CD14-positive monocyte (primary cell): ENCODE measurements at regions not wholly inside any gene's neighbourhood (a gene's known extent, or its start where the extent isn't known, plus 50 kb on each side); places are given as distances from the start of the nearest gene placed in this dataset.

Source experiments
- DNase-seq, 3 donors: peaks; one replicate each; pipeline ENCODE4 v3.0.0-alpha.2; 2011 to 2022
- H2AFZ ChIP-seq: 2 replicates; pipeline ENCODE4 v1.6.0; 2012; ENCODE audit warnings: mild to moderate bottlenecking, low read depth, low read length, inconsistent platforms; ENCODE audit not compliant: insufficient read depth, poor library complexity, severe bottlenecking
- H3K27ac ChIP-seq, 2 donors: 1 replicate in 1 of 2; 2 replicates in 1 of 2; pipeline ENCODE4 v1.5.1; 2012 to 2013; ENCODE audit warnings: low read length in 2 of 2, control low read depth in 1 of 2, inconsistent platforms in 1 of 2, low read depth in 1 of 2, mild to moderate bottlenecking in 1 of 2
- H3K27me3 ChIP-seq, 2 donors: one replicate each; pipeline versions ENCODE4 v1.6.0 to v1.6.1; 2011 to 2013; ENCODE audit warnings: low read length in 2 of 2; ENCODE audit not compliant: control insufficient read depth in 2 of 2, insufficient read depth in 2 of 2
- H3K36me3 ChIP-seq, 2 donors: replicated peaks in 1 of 2; 1 replicate in 1 of 2; 2 replicates in 1 of 2; pipeline versions ENCODE4 v1.5.1 to v1.6.1; 2012 to 2013; ENCODE audit warnings: low read length in 2 of 2, control low read depth in 1 of 2, inconsistent platforms in 1 of 2, mild to moderate bottlenecking in 1 of 2; ENCODE audit not compliant: insufficient read depth in 2 of 2, control insufficient read depth in 1 of 2
- H3K4me1 ChIP-seq, 2 donors: 1 replicate in 1 of 2; 2 replicates in 1 of 2; pipeline versions ENCODE4 v1.5.1 to v1.6.1; 2012 to 2013; ENCODE audit warnings: low read length in 2 of 2, control low read depth in 1 of 2, inconsistent platforms in 1 of 2, mild to moderate bottlenecking in 1 of 2, moderate library complexity in 1 of 2; ENCODE audit not compliant: insufficient read depth in 2 of 2, control insufficient read depth in 1 of 2
- H3K4me2 ChIP-seq: replicated peaks from 2 replicates; pipeline ENCODE3; 2012; ENCODE audit warnings: low read length, moderate library complexity, mild to moderate bottlenecking; ENCODE audit not compliant: poor library complexity, severe bottlenecking; ENCODE audit errors: extremely low read depth
- H3K4me3 ChIP-seq, 3 experiments: fragments of 200-600 bp in 1 of 3; sonication (generic) in 1 of 3; replicated peaks in 1 of 3; 1 replicate in 2 of 3; 2 replicates in 1 of 3; pipeline ENCODE4 v1.5.1; 2011 to 2013; ENCODE audit warnings: low read length in 3 of 3, mild to moderate bottlenecking in 3 of 3, control low read depth in 2 of 3, low read depth in 2 of 3, inconsistent platforms in 1 of 3, moderate library complexity in 1 of 3
- H3K79me2 ChIP-seq: 2 replicates; pipeline ENCODE4 v1.6.0; 2012; ENCODE audit warnings: mild to moderate bottlenecking, control low read depth, inconsistent platforms, low read length, moderate library complexity; ENCODE audit not compliant: insufficient read depth
- H3K9ac ChIP-seq: 2 replicates; pipeline ENCODE4 v1.6.0; 2017; ENCODE audit warnings: low read length, mild to moderate bottlenecking; ENCODE audit not compliant: insufficient read depth, poor library complexity, severe bottlenecking
- H3K9me3 ChIP-seq, 2 donors: replicated peaks in 1 of 2; 1 replicate in 1 of 2; 2 replicates in 1 of 2; pipeline versions ENCODE4 v1.5.1 to v1.6.1; 2012 to 2013; ENCODE audit warnings: low read length in 2 of 2, control low read depth in 1 of 2; ENCODE audit not compliant: control insufficient read depth in 1 of 2, insufficient read depth in 1 of 2
- H4K20me1 ChIP-seq: 2 replicates; pipeline ENCODE4 v1.6.0; 2012; ENCODE audit warnings: mild to moderate bottlenecking, low read length, control low read depth, moderate library complexity; ENCODE audit not compliant: insufficient read depth
- H3K27ac Mint-ChIP-seq, 7 donors: one replicate each; pipeline ENCODE4 v1.8.0; 2020; ENCODE audit warnings: mild to moderate bottlenecking in 7 of 7, mixed read lengths in 7 of 7, moderate library complexity in 6 of 7, inconsistent platforms in 2 of 7
- H3K27me3 Mint-ChIP-seq, 3 donors: one replicate each; pipeline ENCODE4 v1.8.0; 2021 to 2022; ENCODE audit warnings: low read depth in 3 of 3, mild to moderate bottlenecking in 3 of 3, mixed read lengths in 3 of 3, moderate library complexity in 3 of 3, inconsistent platforms in 1 of 3
- H3K36me3 Mint-ChIP-seq, 2 donors: one replicate each; pipeline ENCODE4 v1.8.0; 2020; ENCODE audit warnings: mixed read lengths in 2 of 2, inconsistent platforms in 1 of 2, mild to moderate bottlenecking in 1 of 2
- H3K4me1 Mint-ChIP-seq: one replicate; pipeline ENCODE4 v1.8.0; 2020; ENCODE audit warnings: mild to moderate bottlenecking, mixed read lengths
- H3K4me3 Mint-ChIP-seq, 2 donors: one replicate each; pipeline ENCODE4 v1.8.0; 2020; ENCODE audit warnings: mild to moderate bottlenecking in 2 of 2, mixed read lengths in 2 of 2, moderate library complexity in 1 of 2
- H3K9me3 Mint-ChIP-seq, 7 donors: one replicate each; pipeline ENCODE4 v1.8.0; 2020 to 2022; ENCODE audit warnings: mixed read lengths in 7 of 7, mild to moderate bottlenecking in 6 of 7, moderate library complexity in 6 of 7, inconsistent platforms in 2 of 7
- WGBS: methylation state at CpG from one replicate; pipeline ENCODE4 v1.1.5; 2013; ENCODE audit warnings: missing lambda C conversion rate; ENCODE audit not compliant: insufficient coverage; 5-methylcytosine and 5-hydroxymethylcytosine counted together
- intact Hi-C, 2 donors: fragments of 100-400 bp; cut with micrococcal nuclease; formaldehyde crosslinking; loops; one replicate each; pipeline versions ENCODE4 v1.15.0 to v1.15.1; 2023
- TF ChIP-seq, protein P1 (sequence below): fragments of 200-600 bp; IDR thresholded peaks from one replicate; pipeline ENCODE4 v1.8.0; 2022; ENCODE audit warnings: antibody characterized with exemption, mild to moderate bottlenecking

DNA sequence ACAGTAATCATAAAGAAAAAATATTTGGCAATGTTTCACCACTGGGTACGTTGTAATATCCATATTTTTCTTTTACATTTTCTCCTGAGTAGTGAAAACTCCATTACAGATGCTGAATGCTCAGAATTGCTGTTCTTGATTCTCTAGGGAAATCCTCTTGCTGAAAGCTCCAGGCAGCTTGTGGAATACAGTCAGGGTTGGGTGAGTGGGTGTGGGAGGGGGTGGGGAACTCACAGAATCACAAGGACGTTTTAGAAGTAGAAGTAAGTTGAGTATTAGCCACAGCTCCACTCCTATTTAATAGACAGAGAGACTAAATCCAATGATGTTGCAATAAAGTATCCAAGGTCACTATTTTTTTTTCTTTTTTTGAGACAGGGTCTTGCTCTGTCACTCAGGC is 1270.9 kb downstream of the TYW1 start:
- Mint-ChIP-seq H3K4me1 (no peaks in the 10 kb centered on the region), H3K9me3 (peaks cover 19 to 70% (median 34%) of the 10 kb centered on the region in 7 donors), H3K36me3 (no peaks in the 10 kb centered on the region), H3K27me3 (peaks cover 0 to 2% (median 2%) of the 10 kb centered on the region in 3 donors), H3K4me3 (no peak overlapping the region), H3K27ac (no peak overlapping the region)
- no peak overlapping the region for H2AFZ ChIP-seq
- no peaks in the 10 kb centered on the region for H3K79me2 ChIP-seq
- no peaks in the 10 kb centered on the region for H3K27me3 ChIP-seq
- no peak overlapping the region for H3K9ac ChIP-seq
- no peaks in the 10 kb centered on the region for H3K36me3 ChIP-seq
- H3K27ac ChIP-seq, result no peak overlapping the region
- no peak overlapping the region for H3K4me3 ChIP-seq
- peaks cover 41 to 70% of the 10 kb centered on the region in 2 donors for H3K9me3 ChIP-seq
- TF ChIP-seq, protein P1, sequence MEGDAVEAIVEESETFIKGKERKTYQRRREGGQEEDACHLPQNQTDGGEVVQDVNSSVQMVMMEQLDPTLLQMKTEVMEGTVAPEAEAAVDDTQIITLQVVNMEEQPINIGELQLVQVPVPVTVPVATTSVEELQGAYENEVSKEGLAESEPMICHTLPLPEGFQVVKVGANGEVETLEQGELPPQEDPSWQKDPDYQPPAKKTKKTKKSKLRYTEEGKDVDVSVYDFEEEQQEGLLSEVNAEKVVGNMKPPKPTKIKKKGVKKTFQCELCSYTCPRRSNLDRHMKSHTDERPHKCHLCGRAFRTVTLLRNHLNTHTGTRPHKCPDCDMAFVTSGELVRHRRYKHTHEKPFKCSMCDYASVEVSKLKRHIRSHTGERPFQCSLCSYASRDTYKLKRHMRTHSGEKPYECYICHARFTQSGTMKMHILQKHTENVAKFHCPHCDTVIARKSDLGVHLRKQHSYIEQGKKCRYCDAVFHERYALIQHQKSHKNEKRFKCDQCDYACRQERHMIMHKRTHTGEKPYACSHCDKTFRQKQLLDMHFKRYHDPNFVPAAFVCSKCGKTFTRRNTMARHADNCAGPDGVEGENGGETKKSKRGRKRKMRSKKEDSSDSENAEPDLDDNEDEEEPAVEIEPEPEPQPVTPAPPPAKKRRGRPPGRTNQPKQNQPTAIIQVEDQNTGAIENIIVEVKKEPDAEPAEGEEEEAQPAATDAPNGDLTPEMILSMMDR, result no peak
- intact Hi-C loops, result no loop called here
- no peaks in the 10 kb centered on the region for H3K4me1 ChIP-seq
- WGBS, result no CpG with 5 or more reads among the region's 2 CpGs
- no peak for DNase-seq
- no peaks in the 10 kb centered on the region for H4K20me1 ChIP-seq
- no peak overlapping the region for H3K4me2 ChIP-seq

DNA sequence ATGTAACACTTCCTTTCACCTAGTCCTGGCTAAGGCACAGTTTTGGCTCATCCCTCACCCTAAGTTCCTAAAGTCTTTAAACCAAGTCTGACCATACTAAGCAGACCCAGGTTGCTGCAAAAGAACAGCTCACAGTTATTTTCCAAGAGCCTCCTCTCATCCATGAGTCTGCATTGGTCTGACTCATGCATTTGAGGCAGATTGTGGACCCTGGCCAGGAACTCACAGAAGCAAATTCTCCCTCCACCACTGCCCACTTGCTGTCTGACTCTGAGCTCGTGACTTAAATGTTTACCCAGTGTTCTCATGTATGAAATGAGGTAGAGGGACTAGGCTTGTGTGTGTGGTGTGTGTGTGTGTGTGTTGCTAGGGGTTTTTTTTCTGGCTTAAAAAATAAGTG is 1272.8 kb downstream of the TYW1 start:
- peaks cover 14 to 66% (median 30%) of the 10 kb centered on the region in 7 donors for H3K9me3 Mint-ChIP-seq
- H3K27ac Mint-ChIP-seq, result no peak overlapping the region

More for the DNA sequence above, 1272.8 kb downstream of the TYW1 start:
- H3K4me2 ChIP-seq, result no peak overlapping the region
- no peaks in the 10 kb centered on the region for H4K20me1 ChIP-seq
- no peaks in the 10 kb centered on the region for H3K4me1 ChIP-seq
- H3K4me1 Mint-ChIP-seq, result no peaks in the 10 kb centered on the region
- H3K36me3 Mint-ChIP-seq, result no peaks in the 10 kb centered on the region
- no peak overlapping the region for H3K9ac ChIP-seq
- no peak overlapping the region for H3K4me3 Mint-ChIP-seq
- H3K27me3 ChIP-seq, result no peaks in the 10 kb centered on the region
- DNase-seq, result no peak
- peaks cover 0 to 2% (median 1%) of the 10 kb centered on the region in 3 donors for H3K27me3 Mint-ChIP-seq
- no CpG with 5 or more reads among the region's 1 CpG for WGBS
- no peak overlapping the region for H3K27ac ChIP-seq
- H3K9me3 ChIP-seq, result peaks cover 28 to 66% of the 10 kb centered on the region in 2 donors
- intact Hi-C loops, result no loop called here
- H2AFZ ChIP-seq, result no peak overlapping the region
- no peaks in the 10 kb centered on the region for H3K79me2 ChIP-seq
- no peak overlapping the region for H3K4me3 ChIP-seq
- TF ChIP-seq, protein P1, result no peak
- H3K36me3 ChIP-seq, result no peaks in the 10 kb centered on the region
